Endothelial cell of umbilical vein (primary cell): ENCODE measurements at regions not wholly inside any gene's neighbourhood (a gene's known extent, or its start where the extent isn't known, plus 50 kb on each side); places are given as distances from the start of the nearest gene placed in this dataset.

ENCODE experiments used
- BruUV-seq: library from RNA; stranded (reverse); fragments of 400-500 nt; replicated peaks from 2 replicates; lab custom pipeline; 2021; lab: Mats Ljungman, UMichigan
- CTCF ChIA-PET: fragments of 300-600, 350-600 bp; sonication (Branson Sonifier 250); formaldehyde crosslinking; loops from one replicate; lab custom pipeline; 2021; ENCODE audit warnings: antibody characterized with exemption, inconsistent platforms; lab: Charles Lee
- POLR2A ChIA-PET: fragments of 300-600, 350-600 bp; sonication (Branson Sonifier 250); formaldehyde crosslinking; loops from one replicate; lab custom pipeline; 2021; ENCODE audit warnings: antibody characterized with exemption, inconsistent platforms; lab: Charles Lee
- DNase-seq: peaks from one replicate; pipeline ENCODE4 v3.0.0-alpha.2; 2011; ENCODE audit warnings: low read depth, low spot score
- FAIRE-seq: peaks from 2 replicates; lab custom pipeline; 2011; peaks lifted over from hg19 to GRCh38; lab: Jason Lieb, UNC
- H2AFZ ChIP-seq: 2 replicates; pipeline ENCODE4 v1.6.0; 2012; ENCODE audit warnings: low read depth, low read length, control low read depth, inconsistent platforms
- H3K27ac ChIP-seq: 2 replicates; pipeline ENCODE4 v1.5.1; 2011; ENCODE audit warnings: low read depth, mild to moderate bottlenecking, control low read depth, low read length, moderate library complexity; ENCODE audit not compliant: insufficient read depth
- H3K27me3 ChIP-seq, 2 experiments: 2 replicates each; pipeline versions ENCODE4 v1.6.0 to v1.6.1; 2011; ENCODE audit warnings: low read length in 2 of 2, mixed read lengths in 1 of 2; ENCODE audit not compliant: control insufficient read depth in 2 of 2, insufficient read depth in 2 of 2
- H3K36me3 ChIP-seq, 2 experiments: 2 replicates in 1 of 2; 3 replicates in 1 of 2; pipeline ENCODE4 v1.5.1; 2011; ENCODE audit warnings: low read length in 2 of 2, mild to moderate bottlenecking in 1 of 2, moderate library complexity in 1 of 2; ENCODE audit not compliant: control insufficient read depth in 2 of 2, insufficient read depth in 2 of 2; ENCODE audit errors: extremely low read depth in 1 of 2
- H3K4me1 ChIP-seq: 3 replicates; pipeline ENCODE4 v1.5.1; 2011; ENCODE audit warnings: mild to moderate bottlenecking, low read length; ENCODE audit not compliant: control insufficient read depth, insufficient read depth; ENCODE audit errors: extremely low read depth
- H3K4me2 ChIP-seq: 2 replicates; pipeline ENCODE4 v1.6.1; 2011; ENCODE audit warnings: low read length, control low read depth, mixed read lengths; ENCODE audit not compliant: insufficient read depth
- H3K4me3 ChIP-seq, 3 experiments: fragments of 200-600 bp in 1 of 3; sonication (generic), shearing (Covaris generic) in 1 of 3; replicated peaks in 1 of 3; 2 replicates each; pipeline ENCODE4 v1.5.1; 2011 to 2016; ENCODE audit warnings: control low read depth in 3 of 3, low read length in 3 of 3, mild to moderate bottlenecking in 2 of 3, inconsistent platforms in 1 of 3, low read depth in 1 of 3, moderate library complexity in 1 of 3; ENCODE audit not compliant: insufficient read depth in 1 of 3
- H3K79me2 ChIP-seq: 2 replicates; pipeline ENCODE4 v1.6.0; 2012; ENCODE audit warnings: low read length, inconsistent platforms; ENCODE audit not compliant: control insufficient read depth, insufficient read depth
- H3K9ac ChIP-seq: replicated peaks from 2 replicates; pipeline ENCODE3; 2011; ENCODE audit warnings: low read length, control low read depth; ENCODE audit not compliant: insufficient read depth; ENCODE audit errors: extremely low read depth
- H3K9me1 ChIP-seq: replicated peaks from 3 replicates; pipeline ENCODE4 v1.6.0; 2011; ENCODE audit warnings: mild to moderate bottlenecking, low read length; ENCODE audit not compliant: control insufficient read depth, insufficient read depth; ENCODE audit errors: extremely low read depth
- H3K9me3 ChIP-seq: replicated peaks from 2 replicates; pipeline ENCODE4 v1.5.1; 2012; ENCODE audit warnings: low read length, inconsistent platforms; ENCODE audit not compliant: control insufficient read depth, insufficient read depth
- H4K20me1 ChIP-seq: replicated peaks from 2 replicates; pipeline ENCODE3; 2011; ENCODE audit warnings: mild to moderate bottlenecking, low read length; ENCODE audit not compliant: control insufficient read depth, insufficient read depth; ENCODE audit errors: extremely low read depth
- EZH2 ChIP-seq: IDR thresholded peaks from 2 replicates; pipeline ENCODE4 v1.6.1; 2012; ENCODE audit warnings: borderline replicate concordance, low read depth, mild to moderate bottlenecking, moderate library complexity, low read length, inconsistent platforms; ENCODE audit not compliant: severe bottlenecking
- FOS ChIP-seq: IDR thresholded peaks from 2 replicates; pipeline ENCODE4 v1.6.1; 2011; ENCODE audit warnings: mild to moderate bottlenecking, low read length, moderate library complexity, borderline replicate concordance; ENCODE audit not compliant: insufficient read depth
- GATA2 ChIP-seq: IDR thresholded peaks from 2 replicates; pipeline ENCODE4 v1.7.0; 2011; ENCODE audit warnings: low read depth, mild to moderate bottlenecking, moderate library complexity, mixed read lengths, low read length; ENCODE audit not compliant: insufficient read length, insufficient read depth
- JUN ChIP-seq: IDR thresholded peaks from 2 replicates; pipeline ENCODE4 v1.6.1; 2011; ENCODE audit warnings: borderline replicate concordance, low read depth; ENCODE audit not compliant: insufficient read length, insufficient read depth
- MYC ChIP-seq: IDR thresholded peaks from one replicate; pipeline ENCODE4 v1.6.1; 2011; ENCODE audit warnings: mild to moderate bottlenecking, low read depth, low read length
- POLR2A ChIP-seq: IDR thresholded peaks from 2 replicates; pipeline ENCODE4 v1.6.1; 2012; ENCODE audit warnings: low read depth, mild to moderate bottlenecking, control low read depth, low read length
- POLR2AphosphoS5 ChIP-seq: IDR thresholded peaks from 2 replicates; pipeline ENCODE4 v1.6.1; 2012; ENCODE audit warnings: low read depth, mild to moderate bottlenecking, control low read depth, low read length, moderate library complexity; ENCODE audit not compliant: insufficient read depth
- dilution Hi-C: fragments of 300-500 bp; cut with MboI; formaldehyde crosslinking; loops from one replicate; pipeline ENCODE4 v1.15.0; 2019; ENCODE audit warnings: low sequenced_read_pairs; ENCODE audit not compliant: extremely low pct_ligation_motif_present
- intact Hi-C: fragments of 100-400 bp; cut with micrococcal nuclease; formaldehyde crosslinking; loops from one replicate; pipeline ENCODE4 v1.10.0; 2022
- TF ChIP-seq, protein P1 (sequence below), 2 donors: IDR thresholded peaks; 1 replicate in 1 of 2; 2 replicates in 1 of 2; pipeline ENCODE4 v1.5.1; 2011; ENCODE audit warnings: low read length in 2 of 2, mild to moderate bottlenecking in 2 of 2, moderate library complexity in 2 of 2, control low read depth in 1 of 2, inconsistent platforms in 1 of 2, low read depth in 1 of 2; ENCODE audit not compliant: insufficient read depth in 1 of 2; ENCODE audit errors: extremely low read depth in 1 of 2
- TF ChIP-seq, protein P2 (sequence below): IDR thresholded peaks from 2 replicates; pipeline ENCODE4 v1.6.1; 2011; ENCODE audit not compliant: insufficient read depth, insufficient read length

DNA sequence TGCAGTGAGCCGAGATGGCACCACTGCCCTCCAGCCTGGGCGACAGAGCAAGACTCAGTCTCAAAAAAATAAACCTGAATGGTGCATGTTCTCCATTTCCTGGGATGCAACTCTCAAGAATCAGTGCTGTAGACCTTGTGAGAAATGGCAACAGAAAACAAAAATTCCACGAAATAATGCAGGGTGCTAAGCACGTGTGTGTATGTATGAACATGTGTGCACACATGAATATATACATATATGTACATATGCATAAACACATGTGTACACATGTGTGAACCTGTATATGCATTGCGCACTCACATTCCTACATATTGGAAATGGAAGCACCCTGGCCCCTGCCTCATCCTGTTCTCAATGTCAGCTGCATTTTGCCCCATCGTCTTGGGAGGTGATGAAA, 548.5 kb downstream of the TCERG1L start:
- no peaks in the 10 kb centered on the region for H3K79me2 ChIP-seq
- DNase-seq (no peak), FAIRE-seq (no peak)
- H2AFZ ChIP-seq = no peak overlapping the region
- TF ChIP-seq, protein P1, sequence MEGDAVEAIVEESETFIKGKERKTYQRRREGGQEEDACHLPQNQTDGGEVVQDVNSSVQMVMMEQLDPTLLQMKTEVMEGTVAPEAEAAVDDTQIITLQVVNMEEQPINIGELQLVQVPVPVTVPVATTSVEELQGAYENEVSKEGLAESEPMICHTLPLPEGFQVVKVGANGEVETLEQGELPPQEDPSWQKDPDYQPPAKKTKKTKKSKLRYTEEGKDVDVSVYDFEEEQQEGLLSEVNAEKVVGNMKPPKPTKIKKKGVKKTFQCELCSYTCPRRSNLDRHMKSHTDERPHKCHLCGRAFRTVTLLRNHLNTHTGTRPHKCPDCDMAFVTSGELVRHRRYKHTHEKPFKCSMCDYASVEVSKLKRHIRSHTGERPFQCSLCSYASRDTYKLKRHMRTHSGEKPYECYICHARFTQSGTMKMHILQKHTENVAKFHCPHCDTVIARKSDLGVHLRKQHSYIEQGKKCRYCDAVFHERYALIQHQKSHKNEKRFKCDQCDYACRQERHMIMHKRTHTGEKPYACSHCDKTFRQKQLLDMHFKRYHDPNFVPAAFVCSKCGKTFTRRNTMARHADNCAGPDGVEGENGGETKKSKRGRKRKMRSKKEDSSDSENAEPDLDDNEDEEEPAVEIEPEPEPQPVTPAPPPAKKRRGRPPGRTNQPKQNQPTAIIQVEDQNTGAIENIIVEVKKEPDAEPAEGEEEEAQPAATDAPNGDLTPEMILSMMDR (IDR thresholded peaks at IDR 0.05; ENCODE audit: extremely low read depth in 1 of 2, insufficient read depth in 1 of 2, low read depth in 1 of 2, low read length in 2 of 2) = no peak
- TF ChIP-seq GATA2 = no peak
- intact Hi-C loops = no loop called here
- no peaks in the 10 kb centered on the region for H3K9me1 ChIP-seq
- no peak overlapping the region for H3K4me2 ChIP-seq
- ChIA-PET CTCF (no interaction called here), POLR2A (no interaction called here)
- dilution Hi-C loops = no loop called here
- no peaks in the 10 kb centered on the region for H4K20me1 ChIP-seq
- H3K36me3 ChIP-seq = no peaks in the 10 kb centered on the region
- BruUV-seq = no TSS peak
- H3K27ac ChIP-seq = no peak overlapping the region
- no peaks in the 10 kb centered on the region for H3K27me3 ChIP-seq
- H3K9me3 ChIP-seq = peaks cover 7% of the 10 kb centered on the region
- no peak overlapping the region for H3K4me3 ChIP-seq
- no peaks in the 10 kb centered on the region for H3K4me1 ChIP-seq
- H3K9ac ChIP-seq = no peak overlapping the region

DNA sequence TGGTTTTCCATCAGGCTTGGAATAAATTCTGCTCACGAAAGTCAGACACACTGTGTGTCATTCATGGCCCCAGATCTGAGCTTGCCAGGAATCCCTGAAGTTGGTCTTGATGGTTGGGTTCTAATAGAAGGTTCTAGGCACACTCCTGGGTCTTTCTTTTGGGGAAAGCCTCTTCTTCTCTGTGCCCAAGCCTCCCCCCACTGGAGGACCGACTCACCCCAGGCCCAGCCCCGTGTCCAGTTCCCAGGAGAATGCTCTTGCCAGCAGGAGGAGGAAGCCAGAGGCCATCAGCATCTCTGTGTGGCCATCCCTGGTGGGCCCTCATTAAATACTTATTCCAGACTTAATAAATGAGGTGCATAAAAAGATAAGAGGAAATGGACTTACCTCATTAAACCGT, 548.0 kb downstream of the TCERG1L start:
- H3K4me3 ChIP-seq = no peak overlapping the region
- H3K27ac ChIP-seq = no peak overlapping the region
- CTCF ChIA-PET = no interaction called here
- no TSS peak for BruUV-seq
- H3K36me3 ChIP-seq = no peaks in the 10 kb centered on the region
- no peak overlapping the region for H3K9ac ChIP-seq
- DNase-seq (no peak), FAIRE-seq (no peak)
- H3K4me1 ChIP-seq = no peaks in the 10 kb centered on the region
- no peaks in the 10 kb centered on the region for H3K79me2 ChIP-seq
- H2AFZ ChIP-seq = no peak overlapping the region
- POLR2A ChIA-PET = no interaction called here
- intact Hi-C loops = no loop called here
- no peaks in the 10 kb centered on the region for H3K9me1 ChIP-seq
- no peaks in the 10 kb centered on the region for H4K20me1 ChIP-seq
- no peak for TF ChIP-seq POLR2AphosphoS5
- no peak for TF ChIP-seq POLR2A
- TF ChIP-seq, protein P1 (IDR thresholded peaks at IDR 0.05; ENCODE audit: extremely low read depth in 1 of 2, insufficient read depth in 1 of 2, low read depth in 1 of 2, low read length in 2 of 2) = no peak
- TF ChIP-seq EZH2 = no peak
- TF ChIP-seq JUN = no peak
- TF ChIP-seq, protein P2, sequence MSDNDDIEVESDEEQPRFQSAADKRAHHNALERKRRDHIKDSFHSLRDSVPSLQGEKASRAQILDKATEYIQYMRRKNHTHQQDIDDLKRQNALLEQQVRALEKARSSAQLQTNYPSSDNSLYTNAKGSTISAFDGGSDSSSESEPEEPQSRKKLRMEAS = no peak
- TF ChIP-seq FOS = no peak
- TF ChIP-seq MYC = no peak
- no peak for TF ChIP-seq GATA2
- no peaks in the 10 kb centered on the region for H3K27me3 ChIP-seq
- H3K4me2 ChIP-seq = no peak overlapping the region
- dilution Hi-C loops = no loop called here
- peaks cover 7% of the 10 kb centered on the region for H3K9me3 ChIP-seq
